Liver (tissue), 7 donors: ENCODE measurements at regions not wholly inside any gene's neighbourhood (a gene's known extent, or its start where the extent isn't known, plus 50 kb on each side); places are given as distances from the start of the nearest gene placed in this dataset.

ENCODE experiments used
- DNase-seq: peaks from one replicate; pipeline ENCODE4 v3.0.0-alpha.2; 2017; ENCODE audit warnings: low spot score
- H3K27ac ChIP-seq, 2 donors: one replicate each; pipeline ENCODE4 v1.7.0; 2013; ENCODE audit warnings: inconsistent platforms in 2 of 2, low read length in 2 of 2, control low read depth in 1 of 2, low read depth in 1 of 2, mild to moderate bottlenecking in 1 of 2
- H3K27me3 ChIP-seq, 4 donors: one replicate each; pipeline versions ENCODE4 v1.6.1 to v1.7.0; 2013; ENCODE audit warnings: low read length in 3 of 4, inconsistent platforms in 1 of 4, mild to moderate bottlenecking in 1 of 4, moderate library complexity in 1 of 4; ENCODE audit not compliant: control insufficient read depth in 4 of 4, insufficient read depth in 4 of 4
- H3K36me3 ChIP-seq, 4 donors: one replicate each; pipeline versions ENCODE4 v1.6.1 to v1.7.0; 2013; ENCODE audit warnings: low read length in 3 of 4, mild to moderate bottlenecking in 3 of 4, low read depth in 1 of 4, moderate library complexity in 1 of 4; ENCODE audit not compliant: control insufficient read depth in 4 of 4, insufficient read depth in 3 of 4
- H3K4me1 ChIP-seq, 4 donors: one replicate each; pipeline versions ENCODE4 v1.6.1 to v1.7.0; 2013; ENCODE audit warnings: low read length in 3 of 4, mild to moderate bottlenecking in 3 of 4, moderate library complexity in 1 of 4; ENCODE audit not compliant: control insufficient read depth in 4 of 4, insufficient read depth in 4 of 4
- H3K4me3 ChIP-seq, 3 donors: one replicate each; pipeline versions ENCODE4 v1.6.1 to v1.7.0; 2013; ENCODE audit warnings: low read length in 3 of 3, control low read depth in 1 of 3, low read depth in 1 of 3, mild to moderate bottlenecking in 1 of 3
- H3K9ac ChIP-seq, 2 donors: one replicate each; pipeline ENCODE4 v1.7.0; 2013; ENCODE audit warnings: low read length in 2 of 2, mild to moderate bottlenecking in 2 of 2, moderate library complexity in 2 of 2, control low read depth in 1 of 2, low read depth in 1 of 2
- H3K9me3 ChIP-seq, 4 donors: one replicate each; pipeline versions ENCODE4 v1.6.1 to v1.7.0; 2013; ENCODE audit warnings: low read length in 3 of 4; ENCODE audit not compliant: control insufficient read depth in 4 of 4
- FOXA1 ChIP-seq: IDR thresholded peaks from 2 replicates; pipeline ENCODE4 v1.6.1; 2016; ENCODE audit warnings: antibody characterized with exemption
- FOXA2 ChIP-seq: IDR thresholded peaks from 2 replicates; pipeline ENCODE4 v1.6.1; 2016; ENCODE audit warnings: antibody characterized with exemption
- GABPA ChIP-seq, 2 donors: IDR thresholded peaks in 1 of 2; conservative IDR thresholded peaks in 1 of 2; 2 replicates each; pipeline ENCODE4 v1.6.1; 2016; ENCODE audit warnings: antibody characterized with exemption in 2 of 2, mild to moderate bottlenecking in 1 of 2, moderate library complexity in 1 of 2
- JUND ChIP-seq, 2 donors: IDR thresholded peaks; 2 replicates each; pipeline ENCODE4 v1.6.1; 2016; ENCODE audit warnings: antibody characterized with exemption in 2 of 2
- RAD21 ChIP-seq, 2 donors: IDR thresholded peaks; 2 replicates each; pipeline ENCODE4 v1.6.1; 2016; ENCODE audit warnings: antibody characterized with exemption in 2 of 2, mild to moderate bottlenecking in 2 of 2
- RXRA ChIP-seq, 2 donors: IDR thresholded peaks; 2 replicates each; pipeline ENCODE4 v1.6.1; 2017 to 2018; ENCODE audit warnings: antibody characterized with exemption in 2 of 2, mild to moderate bottlenecking in 1 of 2
- SP1 ChIP-seq: IDR thresholded peaks from 2 replicates; pipeline ENCODE4 v1.6.1; 2018; ENCODE audit warnings: antibody characterized with exemption, mild to moderate bottlenecking
- YY1 ChIP-seq: IDR thresholded peaks from 2 replicates; pipeline ENCODE4 v1.6.1; 2016; ENCODE audit warnings: antibody characterized with exemption, mild to moderate bottlenecking
- WGBS: extraction: QIAGEN DNeasy Blood & Tissue Kit; methylation state at CpG from one replicate; pipeline ENCODE4 v1.1.7; 2013; 5-methylcytosine and 5-hydroxymethylcytosine counted together
- TF ChIP-seq, protein P1 (sequence below): IDR thresholded peaks from 2 replicates; pipeline ENCODE4 v1.6.1; 2016; ENCODE audit warnings: antibody characterized with exemption
- TF ChIP-seq, protein P2 (sequence below): IDR thresholded peaks from 2 replicates; pipeline ENCODE4 v1.6.1; 2016; ENCODE audit warnings: antibody characterized with exemption
- TF ChIP-seq, protein P3 (sequence below): IDR thresholded peaks from 2 replicates; pipeline ENCODE4 v1.6.1; 2016; ENCODE audit warnings: antibody characterized with exemption
- TF ChIP-seq, protein P4 (sequence below): IDR thresholded peaks from 2 replicates; pipeline ENCODE4 v1.6.1; 2016; ENCODE audit warnings: antibody characterized with exemption, mild to moderate bottlenecking
- donor health status: healthy.
- donor health status: healthy.
- donor health status: healthy.
- donor health status: healthy.

DNA sequence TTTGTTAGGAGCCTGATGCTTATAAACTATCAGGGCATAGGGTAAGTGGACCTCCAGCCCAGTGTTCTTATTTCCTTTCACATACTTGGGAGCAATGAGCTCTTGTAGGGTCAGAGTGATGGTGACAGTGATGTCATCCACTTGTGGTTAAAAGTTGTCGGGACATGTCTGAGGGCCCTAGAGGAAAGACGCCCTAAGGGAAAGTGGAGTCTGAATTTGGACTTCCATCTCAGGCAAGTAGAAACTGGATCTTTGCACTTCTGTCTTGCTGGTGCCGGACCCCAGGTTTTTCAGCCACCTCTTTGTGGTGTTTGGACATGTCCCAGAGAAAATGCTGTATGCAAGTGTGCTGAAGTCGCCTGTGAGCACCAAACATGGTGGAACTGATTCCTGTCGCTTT lies 900.5 kb downstream of the C6orf118 start:
- Histone ChIP-seq H3K4me3 (no peak overlapping the region), H3K9ac (no peak overlapping the region), H3K36me3 (no peaks in the 10 kb centered on the region), H3K27ac (no peak overlapping the region), H3K4me1 (no peaks in the 10 kb centered on the region), H3K9me3 (no peaks in the 10 kb centered on the region), H3K27me3 (no peaks in the 10 kb centered on the region)
- 80% methylated on average over 5 of the region's 5 CpGs for WGBS
- no peak for DNase-seq
- no peak for TF ChIP-seq RXRA (IDR thresholded peaks at IDR 0.05)
- no peak for TF ChIP-seq FOXA2
- TF ChIP-seq, protein P1, sequence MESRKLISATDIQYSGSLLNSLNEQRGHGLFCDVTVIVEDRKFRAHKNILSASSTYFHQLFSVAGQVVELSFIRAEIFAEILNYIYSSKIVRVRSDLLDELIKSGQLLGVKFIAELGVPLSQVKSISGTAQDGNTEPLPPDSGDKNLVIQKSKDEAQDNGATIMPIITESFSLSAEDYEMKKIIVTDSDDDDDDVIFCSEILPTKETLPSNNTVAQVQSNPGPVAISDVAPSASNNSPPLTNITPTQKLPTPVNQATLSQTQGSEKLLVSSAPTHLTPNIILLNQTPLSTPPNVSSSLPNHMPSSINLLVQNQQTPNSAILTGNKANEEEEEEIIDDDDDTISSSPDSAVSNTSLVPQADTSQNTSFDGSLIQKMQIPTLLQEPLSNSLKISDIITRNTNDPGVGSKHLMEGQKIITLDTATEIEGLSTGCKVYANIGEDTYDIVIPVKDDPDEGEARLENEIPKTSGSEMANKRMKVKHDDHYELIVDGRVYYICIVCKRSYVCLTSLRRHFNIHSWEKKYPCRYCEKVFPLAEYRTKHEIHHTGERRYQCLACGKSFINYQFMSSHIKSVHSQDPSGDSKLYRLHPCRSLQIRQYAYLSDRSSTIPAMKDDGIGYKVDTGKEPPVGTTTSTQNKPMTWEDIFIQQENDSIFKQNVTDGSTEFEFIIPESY, result no peak
- no peak for TF ChIP-seq GABPA (IDR thresholded peaks at IDR 0.05 in 1 of 2, conservative IDR thresholded peaks at IDR 0.05 in 1 of 2)
- TF ChIP-seq, protein P2, sequence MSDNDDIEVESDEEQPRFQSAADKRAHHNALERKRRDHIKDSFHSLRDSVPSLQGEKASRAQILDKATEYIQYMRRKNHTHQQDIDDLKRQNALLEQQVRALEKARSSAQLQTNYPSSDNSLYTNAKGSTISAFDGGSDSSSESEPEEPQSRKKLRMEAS, result no peak
- TF ChIP-seq RAD21 (IDR thresholded peaks at IDR 0.05), result no peak
- no peak for TF ChIP-seq SP1
- TF ChIP-seq, protein P3, sequence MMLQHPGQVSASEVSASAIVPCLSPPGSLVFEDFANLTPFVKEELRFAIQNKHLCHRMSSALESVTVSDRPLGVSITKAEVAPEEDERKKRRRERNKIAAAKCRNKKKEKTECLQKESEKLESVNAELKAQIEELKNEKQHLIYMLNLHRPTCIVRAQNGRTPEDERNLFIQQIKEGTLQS, result no peak

DNA sequence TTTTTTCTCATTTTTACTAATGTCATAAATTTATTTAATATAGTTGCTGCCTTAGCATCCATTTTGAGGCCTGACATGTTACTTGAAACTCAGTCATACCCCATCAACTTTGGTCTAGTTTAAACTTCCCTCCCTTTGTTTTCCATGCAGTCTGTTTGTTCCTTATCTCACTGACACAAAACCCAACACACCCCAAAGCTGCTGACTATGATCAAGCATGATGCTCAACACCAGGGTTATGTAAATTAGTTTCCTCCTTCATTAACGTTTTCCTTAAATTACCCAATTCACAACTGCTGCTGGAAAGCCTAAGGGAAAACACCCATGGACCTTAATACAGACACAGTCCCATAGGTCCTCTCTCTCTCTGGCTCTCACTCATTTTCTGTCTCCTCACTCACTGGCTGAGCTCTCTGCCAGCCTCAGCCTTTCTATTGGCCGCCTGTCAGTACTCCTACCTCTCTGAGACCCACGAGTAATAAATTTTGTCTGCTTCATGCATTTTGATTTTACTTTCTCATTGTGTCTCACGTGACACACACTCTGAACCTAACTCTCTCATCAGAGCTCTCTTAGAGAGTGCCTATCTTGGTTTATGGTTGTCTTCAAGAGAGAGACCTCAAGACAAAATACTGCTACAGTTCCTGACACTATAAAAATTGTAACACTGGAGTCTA lies 904.5 kb downstream of the C6orf118 start:
- Histone ChIP-seq H3K27me3 (no peaks in the 10 kb centered on the region), H3K27ac (no peak overlapping the region), H3K4me1 (no peaks in the 10 kb centered on the region), H3K36me3 (no peaks in the 10 kb centered on the region), H3K9ac (no peak overlapping the region), H3K4me3 (no peak overlapping the region), H3K9me3 (no peaks in the 10 kb centered on the region)
- 55% methylated on average over 4 of the region's 4 CpGs for WGBS
- TF ChIP-seq, protein P2, result no peak
- TF ChIP-seq FOXA2 (no peak), FOXA1 (no peak), JUND (IDR thresholded peaks at IDR 0.05) (no peak), GABPA (IDR thresholded peaks at IDR 0.05 in 1 of 2, conservative IDR thresholded peaks at IDR 0.05 in 1 of 2) (no peak), YY1 (no peak)
- TF ChIP-seq, protein P4, sequence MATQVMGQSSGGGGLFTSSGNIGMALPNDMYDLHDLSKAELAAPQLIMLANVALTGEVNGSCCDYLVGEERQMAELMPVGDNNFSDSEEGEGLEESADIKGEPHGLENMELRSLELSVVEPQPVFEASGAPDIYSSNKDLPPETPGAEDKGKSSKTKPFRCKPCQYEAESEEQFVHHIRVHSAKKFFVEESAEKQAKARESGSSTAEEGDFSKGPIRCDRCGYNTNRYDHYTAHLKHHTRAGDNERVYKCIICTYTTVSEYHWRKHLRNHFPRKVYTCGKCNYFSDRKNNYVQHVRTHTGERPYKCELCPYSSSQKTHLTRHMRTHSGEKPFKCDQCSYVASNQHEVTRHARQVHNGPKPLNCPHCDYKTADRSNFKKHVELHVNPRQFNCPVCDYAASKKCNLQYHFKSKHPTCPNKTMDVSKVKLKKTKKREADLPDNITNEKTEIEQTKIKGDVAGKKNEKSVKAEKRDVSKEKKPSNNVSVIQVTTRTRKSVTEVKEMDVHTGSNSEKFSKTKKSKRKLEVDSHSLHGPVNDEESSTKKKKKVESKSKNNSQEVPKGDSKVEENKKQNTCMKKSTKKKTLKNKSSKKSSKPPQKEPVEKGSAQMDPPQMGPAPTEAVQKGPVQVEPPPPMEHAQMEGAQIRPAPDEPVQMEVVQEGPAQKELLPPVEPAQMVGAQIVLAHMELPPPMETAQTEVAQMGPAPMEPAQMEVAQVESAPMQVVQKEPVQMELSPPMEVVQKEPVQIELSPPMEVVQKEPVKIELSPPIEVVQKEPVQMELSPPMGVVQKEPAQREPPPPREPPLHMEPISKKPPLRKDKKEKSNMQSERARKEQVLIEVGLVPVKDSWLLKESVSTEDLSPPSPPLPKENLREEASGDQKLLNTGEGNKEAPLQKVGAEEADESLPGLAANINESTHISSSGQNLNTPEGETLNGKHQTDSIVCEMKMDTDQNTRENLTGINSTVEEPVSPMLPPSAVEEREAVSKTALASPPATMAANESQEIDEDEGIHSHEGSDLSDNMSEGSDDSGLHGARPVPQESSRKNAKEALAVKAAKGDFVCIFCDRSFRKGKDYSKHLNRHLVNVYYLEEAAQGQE, result no peak
- TF ChIP-seq, protein P3, result no peak
- no peak for DNase-seq
